Ishikawa (cell line): ENCODE measurements at regions not wholly inside any gene's neighbourhood (a gene's known extent, or its start where the extent isn't known, plus 50 kb on each side); places are given as distances from the start of the nearest gene placed in this dataset.

Experiments
- CEBPB ChIP-seq: IDR thresholded peaks from 2 replicates; pipeline ENCODE4 v1.6.1; 2012
- CREB1 ChIP-seq: IDR thresholded peaks from 2 replicates; pipeline ENCODE4 v1.6.1; 2012; ENCODE audit warnings: low read depth
- EGR1 ChIP-seq: IDR thresholded peaks from 2 replicates; pipeline ENCODE4 v1.6.1; 2012
- EP300 ChIP-seq: IDR thresholded peaks from 2 replicates; pipeline ENCODE4 v1.6.1; 2012; ENCODE audit warnings: borderline replicate concordance
- FOXM1 ChIP-seq: IDR thresholded peaks from 2 replicates; pipeline ENCODE4 v1.6.1; 2012; ENCODE audit warnings: low read depth, borderline replicate concordance
- NFIC ChIP-seq: IDR thresholded peaks from 2 replicates; pipeline ENCODE4 v1.6.1; 2012
- RAD21 ChIP-seq: IDR thresholded peaks from 2 replicates; pipeline ENCODE4 v1.6.1; 2012; ENCODE audit warnings: low read depth
- TAF1 ChIP-seq: IDR thresholded peaks from 2 replicates; pipeline ENCODE4 v1.6.1; 2012; ENCODE audit warnings: low read depth, mild to moderate bottlenecking
- TCF12 ChIP-seq: IDR thresholded peaks from 2 replicates; pipeline ENCODE4 v1.6.1; 2012; ENCODE audit warnings: low read depth
- TEAD4 ChIP-seq: IDR thresholded peaks from 2 replicates; pipeline ENCODE4 v1.6.1; 2012
- YY1 ChIP-seq: IDR thresholded peaks from 2 replicates; pipeline ENCODE4 v1.6.1; 2012; ENCODE audit warnings: low read depth
- ZBTB7A ChIP-seq: IDR thresholded peaks from 2 replicates; pipeline ENCODE4 v1.6.1; 2012; ENCODE audit warnings: low read depth
- TF ChIP-seq, protein P1 (sequence below): IDR thresholded peaks from 2 replicates; pipeline ENCODE4 v1.6.1; 2012; ENCODE audit warnings: low read depth, mild to moderate bottlenecking
- TF ChIP-seq, protein P2 (sequence below): IDR thresholded peaks from 2 replicates; pipeline ENCODE4 v1.6.1; 2012
- TF ChIP-seq, protein P3 (sequence below): IDR thresholded peaks from 2 replicates; pipeline ENCODE4 v1.6.1; 2012

DNA sequence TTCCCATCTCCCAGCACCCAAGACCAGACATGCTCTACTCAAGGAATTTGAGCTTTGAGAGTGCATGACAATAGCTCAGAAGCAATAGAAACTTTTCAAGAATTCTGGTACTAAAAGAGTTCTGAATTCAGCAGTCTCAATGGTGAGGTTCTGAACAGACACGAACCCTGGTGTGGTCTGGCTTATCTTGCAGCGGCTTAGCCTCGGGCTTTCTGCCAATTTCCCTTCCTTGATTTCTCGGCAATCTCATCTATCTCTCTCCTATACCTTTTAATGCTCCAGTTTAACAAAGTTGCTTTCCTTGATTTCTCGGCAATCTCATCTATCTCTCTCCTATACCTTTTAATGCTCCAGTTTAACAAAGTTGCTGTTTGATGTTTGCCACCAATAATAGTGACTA, 174.6 kb downstream of the SPRY2 start:
- TF ChIP-seq, protein P1, sequence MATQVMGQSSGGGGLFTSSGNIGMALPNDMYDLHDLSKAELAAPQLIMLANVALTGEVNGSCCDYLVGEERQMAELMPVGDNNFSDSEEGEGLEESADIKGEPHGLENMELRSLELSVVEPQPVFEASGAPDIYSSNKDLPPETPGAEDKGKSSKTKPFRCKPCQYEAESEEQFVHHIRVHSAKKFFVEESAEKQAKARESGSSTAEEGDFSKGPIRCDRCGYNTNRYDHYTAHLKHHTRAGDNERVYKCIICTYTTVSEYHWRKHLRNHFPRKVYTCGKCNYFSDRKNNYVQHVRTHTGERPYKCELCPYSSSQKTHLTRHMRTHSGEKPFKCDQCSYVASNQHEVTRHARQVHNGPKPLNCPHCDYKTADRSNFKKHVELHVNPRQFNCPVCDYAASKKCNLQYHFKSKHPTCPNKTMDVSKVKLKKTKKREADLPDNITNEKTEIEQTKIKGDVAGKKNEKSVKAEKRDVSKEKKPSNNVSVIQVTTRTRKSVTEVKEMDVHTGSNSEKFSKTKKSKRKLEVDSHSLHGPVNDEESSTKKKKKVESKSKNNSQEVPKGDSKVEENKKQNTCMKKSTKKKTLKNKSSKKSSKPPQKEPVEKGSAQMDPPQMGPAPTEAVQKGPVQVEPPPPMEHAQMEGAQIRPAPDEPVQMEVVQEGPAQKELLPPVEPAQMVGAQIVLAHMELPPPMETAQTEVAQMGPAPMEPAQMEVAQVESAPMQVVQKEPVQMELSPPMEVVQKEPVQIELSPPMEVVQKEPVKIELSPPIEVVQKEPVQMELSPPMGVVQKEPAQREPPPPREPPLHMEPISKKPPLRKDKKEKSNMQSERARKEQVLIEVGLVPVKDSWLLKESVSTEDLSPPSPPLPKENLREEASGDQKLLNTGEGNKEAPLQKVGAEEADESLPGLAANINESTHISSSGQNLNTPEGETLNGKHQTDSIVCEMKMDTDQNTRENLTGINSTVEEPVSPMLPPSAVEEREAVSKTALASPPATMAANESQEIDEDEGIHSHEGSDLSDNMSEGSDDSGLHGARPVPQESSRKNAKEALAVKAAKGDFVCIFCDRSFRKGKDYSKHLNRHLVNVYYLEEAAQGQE = no peak
- no peak for TF ChIP-seq TEAD4
- no peak for TF ChIP-seq TCF12
- TF ChIP-seq, protein P2, sequence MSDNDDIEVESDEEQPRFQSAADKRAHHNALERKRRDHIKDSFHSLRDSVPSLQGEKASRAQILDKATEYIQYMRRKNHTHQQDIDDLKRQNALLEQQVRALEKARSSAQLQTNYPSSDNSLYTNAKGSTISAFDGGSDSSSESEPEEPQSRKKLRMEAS = no peak
- no peak for TF ChIP-seq EGR1
- TF ChIP-seq ZBTB7A = no peak
- TF ChIP-seq RAD21 = no peak
- TF ChIP-seq FOXM1 = no peak
- no peak for TF ChIP-seq TAF1
- no peak for TF ChIP-seq CEBPB
- TF ChIP-seq, protein P3, sequence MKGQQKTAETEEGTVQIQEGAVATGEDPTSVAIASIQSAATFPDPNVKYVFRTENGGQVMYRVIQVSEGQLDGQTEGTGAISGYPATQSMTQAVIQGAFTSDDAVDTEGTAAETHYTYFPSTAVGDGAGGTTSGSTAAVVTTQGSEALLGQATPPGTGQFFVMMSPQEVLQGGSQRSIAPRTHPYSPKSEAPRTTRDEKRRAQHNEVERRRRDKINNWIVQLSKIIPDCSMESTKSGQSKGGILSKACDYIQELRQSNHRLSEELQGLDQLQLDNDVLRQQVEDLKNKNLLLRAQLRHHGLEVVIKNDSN = no peak
- no peak for TF ChIP-seq NFIC
- no peak for TF ChIP-seq CREB1
- TF ChIP-seq YY1 = no peak

DNA sequence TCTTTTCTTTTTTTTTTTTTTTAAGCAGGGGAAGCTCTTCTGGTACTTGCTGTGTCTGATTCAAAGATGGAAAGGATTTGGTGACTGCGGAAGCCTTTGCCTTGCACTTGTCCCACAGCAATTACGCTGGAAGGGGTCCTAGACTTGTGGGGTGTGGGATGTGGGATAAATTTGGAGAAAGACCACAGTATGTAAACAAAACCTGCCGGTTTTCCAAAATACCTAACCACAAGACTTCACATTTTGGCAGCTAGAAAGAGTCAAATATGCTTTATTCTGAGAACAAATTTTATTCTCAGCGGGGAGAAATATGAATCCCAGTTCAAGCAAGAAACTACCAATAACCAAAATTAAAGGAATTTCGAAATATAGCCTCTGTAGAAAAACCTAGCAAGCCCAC, 176.5 kb downstream of the SPRY2 start:
- TF ChIP-seq CREB1 (no peak), EP300 (no peak), FOXM1 (no peak), TAF1 (no peak), TCF12 (no peak), TEAD4 (no peak), RAD21 (no peak), EGR1 (no peak), CEBPB (no peak), YY1 (no peak), ZBTB7A (no peak), NFIC (no peak)
- TF ChIP-seq, protein P3 = no peak
- TF ChIP-seq, protein P1 = no peak
- TF ChIP-seq, protein P2 = no peak

DNA sequence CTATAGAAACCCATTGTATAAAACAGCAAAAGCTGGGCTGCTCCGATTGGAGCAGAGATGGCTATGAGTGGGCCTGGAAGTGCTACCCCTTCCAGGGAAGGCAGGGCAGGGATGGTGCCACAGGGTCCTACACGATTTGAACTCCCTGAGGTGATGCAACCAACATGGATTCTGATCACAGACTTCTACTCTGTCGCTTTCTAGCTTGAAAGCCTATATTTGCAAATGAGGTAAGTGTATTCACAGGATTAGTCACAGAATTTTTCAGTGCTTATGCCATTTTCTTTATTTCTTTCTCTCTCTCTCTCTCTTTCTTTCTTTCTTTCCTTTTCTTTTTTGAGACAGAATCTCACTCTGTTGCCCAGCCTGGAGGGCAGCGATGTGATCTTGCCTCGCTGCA, 179.0 kb downstream of the SPRY2 start:
- TF ChIP-seq FOXM1 (no peak), CREB1 (no peak), EGR1 (no peak), CEBPB (no peak)
- TF ChIP-seq, protein P3 = no peak

DNA sequence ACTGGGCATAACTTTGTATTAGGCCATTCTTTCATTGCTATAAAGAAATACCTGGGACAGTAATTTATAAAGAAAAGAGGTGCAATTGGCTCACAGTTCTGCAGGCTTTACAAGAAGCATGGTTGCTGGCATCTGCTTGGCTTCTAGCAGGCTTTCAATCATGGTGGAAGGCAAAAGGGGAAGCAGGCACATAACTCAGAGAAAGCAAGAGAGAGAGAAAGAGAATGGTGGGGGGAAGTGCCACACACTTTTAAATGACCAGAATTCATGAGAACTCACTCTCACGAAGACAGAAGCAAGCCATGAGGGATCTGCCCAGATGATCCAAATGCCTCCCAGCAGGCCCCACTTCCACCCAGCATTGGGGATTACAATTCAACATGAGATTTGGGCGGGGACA, 179.7 kb downstream of the SPRY2 start:
- TF ChIP-seq TCF12 (no peak), CEBPB (no peak), YY1 (no peak), FOXM1 (no peak), TAF1 (no peak), EGR1 (no peak), TEAD4 (no peak), NFIC (no peak), EP300 (no peak), RAD21 (no peak), CREB1 (no peak), ZBTB7A (no peak)
- TF ChIP-seq, protein P1 = no peak
- TF ChIP-seq, protein P3 = no peak
- TF ChIP-seq, protein P2 = no peak
